Glutamatergic neuron (in vitro differentiated cells): ENCODE measurements at regions not wholly inside any gene's neighbourhood (a gene's known extent, or its start where the extent isn't known, plus 50 kb on each side); places are given as distances from the start of the nearest gene placed in this dataset.

ENCODE experiments used
- DNase-seq: peaks from one replicate; pipeline ENCODE4 v3.0.0; 2022
- H3K27ac Mint-ChIP-seq: one replicate; pipeline ENCODE4 v1.8.0; 2020; ENCODE audit warnings: mild to moderate bottlenecking, mixed read lengths, inconsistent platforms; ENCODE audit not compliant: unreplicated experiment
- H3K27me3 Mint-ChIP-seq: one replicate; pipeline ENCODE4 v1.8.0; 2020; ENCODE audit warnings: mild to moderate bottlenecking, moderate library complexity, mixed read lengths, inconsistent platforms; ENCODE audit not compliant: unreplicated experiment
- H3K36me3 Mint-ChIP-seq: one replicate; pipeline ENCODE4 v1.8.0; 2020; ENCODE audit warnings: mild to moderate bottlenecking, mixed read lengths, inconsistent platforms; ENCODE audit not compliant: unreplicated experiment
- H3K4me1 Mint-ChIP-seq: one replicate; pipeline ENCODE4 v1.8.0; 2020; ENCODE audit warnings: mild to moderate bottlenecking, low read depth, mixed read lengths, inconsistent platforms; ENCODE audit not compliant: unreplicated experiment
- H3K4me3 Mint-ChIP-seq: one replicate; pipeline ENCODE4 v1.8.0; 2020; ENCODE audit warnings: mild to moderate bottlenecking, mixed read lengths, inconsistent platforms; ENCODE audit not compliant: unreplicated experiment
- H3K9me3 Mint-ChIP-seq: one replicate; pipeline ENCODE4 v1.8.0; 2020; ENCODE audit warnings: mild to moderate bottlenecking, moderate library complexity, mixed read lengths, inconsistent platforms; ENCODE audit not compliant: unreplicated experiment
- CTCF ChIP-seq: fragments of 200-600 bp; sonication (generic); IDR thresholded peaks from one replicate; pipeline ENCODE4 v1.5.0; 2021; ENCODE audit not compliant: partially characterized antibody, unreplicated experiment

GRCh38 chr1:220368352-220369265 is 96.4 kb upstream of the RAB3GAP2 start:
- peaks cover 44% of the 10 kb centered on the region for H3K4me1 Mint-ChIP-seq
- TF ChIP-seq CTCF = no peak
- peaks cover 5% of the 10 kb centered on the region for H3K36me3 Mint-ChIP-seq
- H3K9me3 Mint-ChIP-seq = peaks cover 4% of the 10 kb centered on the region
- no peak overlapping the region for H3K27ac Mint-ChIP-seq
- no peak for DNase-seq
- H3K4me3 Mint-ChIP-seq = peak overlapping the region; percentile 7
- H3K27me3 Mint-ChIP-seq = peaks cover 7% of the 10 kb centered on the region

DNA sequence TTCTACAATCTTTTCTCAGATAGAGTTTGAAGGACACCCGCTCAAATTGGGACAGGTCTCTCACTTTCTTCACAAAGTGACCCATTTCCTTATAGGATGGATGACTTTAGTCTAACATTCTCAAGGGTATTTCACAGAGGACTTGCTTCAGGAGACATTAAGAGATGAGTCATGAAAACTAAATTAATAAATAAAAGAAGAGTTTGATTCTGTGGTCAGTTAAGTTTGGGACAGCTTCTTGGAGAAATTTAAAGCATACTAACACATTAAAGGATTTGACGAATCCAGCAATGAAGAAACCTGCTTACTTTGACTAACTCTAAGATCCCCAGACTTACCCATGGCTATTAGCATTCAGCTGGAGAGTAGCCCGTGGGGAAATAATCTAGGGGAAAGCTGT is 95.6 kb upstream of the RAB3GAP2 start:
- Mint-ChIP-seq H3K4me1 (peaks cover 49% of the 10 kb centered on the region), H3K4me3 (no peak overlapping the region), H3K36me3 (peaks cover 5% of the 10 kb centered on the region), H3K27ac (no peak overlapping the region), H3K9me3 (peaks cover 7% of the 10 kb centered on the region), H3K27me3 (peaks cover 10% of the 10 kb centered on the region)
- no peak for TF ChIP-seq CTCF
- DNase-seq = no peak

- H3K27ac Mint-ChIP-seq = no peak overlapping the region
- H3K4me1 Mint-ChIP-seq = peaks cover 55% of the 10 kb centered on the region
- TF ChIP-seq CTCF = no peak
- H3K9me3 Mint-ChIP-seq = peaks cover 8% of the 10 kb centered on the region
- no peak overlapping the region for H3K4me3 Mint-ChIP-seq
- no peak for DNase-seq
- peaks cover 14% of the 10 kb centered on the region for H3K27me3 Mint-ChIP-seq
- H3K36me3 Mint-ChIP-seq = peaks cover 5% of the 10 kb centered on the region
These were observed 94.0 kb upstream of the RAB3GAP2 start for GRCh38 chr1:220366269-220366668.

DNA sequence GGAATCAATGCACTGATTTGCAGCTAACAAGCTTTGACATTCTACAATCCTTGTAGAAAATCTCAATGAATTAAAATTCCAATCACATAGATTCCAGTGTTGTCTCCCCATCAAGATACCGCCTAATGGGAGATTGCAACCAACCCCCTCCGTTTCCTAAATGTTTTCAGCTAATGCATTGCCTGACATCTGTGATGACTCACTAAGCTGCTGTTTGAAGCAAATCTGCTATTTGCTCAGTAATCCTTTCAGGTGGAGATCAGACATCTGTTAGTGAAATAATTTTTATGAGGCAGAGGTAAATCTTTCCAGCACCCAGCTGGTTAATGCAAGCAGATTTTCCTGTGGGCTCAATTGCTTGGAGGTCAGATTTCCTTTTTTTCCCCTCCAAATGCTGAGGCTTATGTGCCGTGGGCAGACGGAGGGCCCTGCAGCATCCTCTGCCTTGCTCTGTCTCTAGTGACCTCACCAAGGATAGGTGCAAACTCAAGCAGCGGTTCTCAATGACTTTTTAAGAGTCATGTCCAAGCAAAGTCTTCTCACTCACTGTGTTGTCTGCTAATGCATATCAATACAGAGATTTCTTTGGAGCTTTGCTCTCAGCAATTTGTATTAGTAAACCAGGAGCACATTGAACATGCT is 91.1 kb upstream of the RAB3GAP2 start:
- Mint-ChIP-seq H3K27me3 (peaks cover 13% of the 10 kb centered on the region), H3K36me3 (peaks cover 13% of the 10 kb centered on the region), H3K27ac (peak overlapping the region; percentile 97), H3K4me3 (peak overlapping the region; percentile 55), H3K9me3 (peaks cover 11% of the 10 kb centered on the region), H3K4me1 (peaks cover 29% of the 10 kb centered on the region)
- TF ChIP-seq CTCF = no peak
- DNase-seq = no peak
